HEK293T (cell line): ENCODE measurements at regions not wholly inside any gene's neighbourhood (a gene's known extent, or its start where the extent isn't known, plus 50 kb on each side); places are given as distances from the start of the nearest gene placed in this dataset.

Source experiments
- CTCF ChIA-PET: fragments of 350-600 bp; formaldehyde crosslinking; extraction: SDS; loops from one replicate; lab custom pipeline; 2021; ENCODE audit warnings: antibody characterized with exemption, inconsistent platforms; lab: Yijun Ruan, JAX
- POLR2A ChIA-PET: fragments of 350-600 bp; formaldehyde crosslinking; extraction: SDS; loops from one replicate; lab custom pipeline; 2020; ENCODE audit warnings: antibody characterized with exemption, inconsistent platforms; lab: Yijun Ruan, JAX
- DNase-seq: peaks from one replicate; pipeline ENCODE4 v3.0.0; 2012; ENCODE audit warnings: mixed read lengths; ENCODE audit errors: extremely low spot score
- ARNT ChIP-seq: fragments of 450-650 bp; IDR thresholded peaks from 2 replicates; pipeline ENCODE4 v1.6.1; 2017; ENCODE audit warnings: mild to moderate bottlenecking
- BHLHE40 ChIP-seq: fragments of 450-650 bp; IDR thresholded peaks from 2 replicates; pipeline ENCODE4 v1.6.1; 2016; ENCODE audit warnings: mild to moderate bottlenecking, moderate library complexity, borderline replicate concordance
- CTBP1 ChIP-seq: fragments of 450-650 bp; IDR thresholded peaks from 2 replicates; pipeline ENCODE4 v1.6.1; 2016; ENCODE audit warnings: borderline replicate concordance
- ELF4 ChIP-seq: fragments of 450-650 bp; IDR thresholded peaks from 2 replicates; pipeline ENCODE4 v1.6.1; 2017; ENCODE audit warnings: antibody characterized with exemption
- FOXA1 ChIP-seq: fragments of 450-650 bp; IDR thresholded peaks from 2 replicates; pipeline ENCODE4 v1.6.1; 2016; ENCODE audit warnings: mild to moderate bottlenecking
- FOXK2 ChIP-seq: fragments of 450-650 bp; IDR thresholded peaks from 2 replicates; pipeline ENCODE4 v1.6.1; 2016; ENCODE audit warnings: mild to moderate bottlenecking
- FOXM1 ChIP-seq: fragments of 450-650 bp; IDR thresholded peaks from 2 replicates; pipeline ENCODE4 v1.6.1; 2017; ENCODE audit warnings: mild to moderate bottlenecking, borderline replicate concordance
- HDGF ChIP-seq: fragments of 450-650 bp; IDR thresholded peaks from 2 replicates; pipeline ENCODE4 v1.6.1; 2017; ENCODE audit warnings: antibody characterized with exemption, borderline replicate concordance
- L3MBTL2 ChIP-seq: fragments of 450-650 bp; conservative IDR thresholded peaks from 2 replicates; pipeline ENCODE4 v1.6.1; 2016; ENCODE audit warnings: mild to moderate bottlenecking
- LEF1 ChIP-seq: fragments of 450-650 bp; IDR thresholded peaks from 2 replicates; pipeline ENCODE4 v1.6.1; 2017; ENCODE audit warnings: mild to moderate bottlenecking, borderline replicate concordance
- NFRKB ChIP-seq: fragments of 450-650 bp; IDR thresholded peaks from 2 replicates; pipeline ENCODE4 v1.6.1; 2016; ENCODE audit warnings: mild to moderate bottlenecking, moderate library complexity
- SP1 ChIP-seq: fragments of 450-650 bp; IDR thresholded peaks from 2 replicates; pipeline ENCODE4 v1.6.1; 2017
- SUZ12 ChIP-seq: fragments of 450-650 bp; IDR thresholded peaks from 2 replicates; pipeline ENCODE4 v1.6.1; 2016; ENCODE audit warnings: mild to moderate bottlenecking
- TARDBP ChIP-seq: fragments of 450-650 bp; IDR thresholded peaks from 2 replicates; pipeline ENCODE4 v1.6.1; 2016
- ZNF384 ChIP-seq: fragments of 450-650 bp; IDR thresholded peaks from 2 replicates; pipeline ENCODE4 v1.6.1; 2016
- TF ChIP-seq, protein P1 (sequence below): fragments of 450-650 bp; IDR thresholded peaks from 2 replicates; pipeline ENCODE4 v1.6.1; 2016

GRCh38 chr7:142362349-142362748 lies 104.5 kb upstream of the PRSS58 start:
- ChIA-PET CTCF (interaction anchor here (0.6 to 0.7 kb wide), 3 partner anchors 30 to 194 kb away, joined by 3 to 4 read pairs (median 3); no protein-coding TSS in a partner anchor), POLR2A (no interaction called here)
- TF ChIP-seq FOXM1 (no peak), FOXA1 (no peak), ARNT (no peak), SP1 (no peak), ZNF384 (no peak), BHLHE40 (no peak), TARDBP (no peak), CTBP1 (no peak), L3MBTL2 (no peak), LEF1 (no peak), SUZ12 (no peak), FOXK2 (no peak), ELF4 (no peak), NFRKB (no peak), HDGF (no peak)
- TF ChIP-seq, protein P1, sequence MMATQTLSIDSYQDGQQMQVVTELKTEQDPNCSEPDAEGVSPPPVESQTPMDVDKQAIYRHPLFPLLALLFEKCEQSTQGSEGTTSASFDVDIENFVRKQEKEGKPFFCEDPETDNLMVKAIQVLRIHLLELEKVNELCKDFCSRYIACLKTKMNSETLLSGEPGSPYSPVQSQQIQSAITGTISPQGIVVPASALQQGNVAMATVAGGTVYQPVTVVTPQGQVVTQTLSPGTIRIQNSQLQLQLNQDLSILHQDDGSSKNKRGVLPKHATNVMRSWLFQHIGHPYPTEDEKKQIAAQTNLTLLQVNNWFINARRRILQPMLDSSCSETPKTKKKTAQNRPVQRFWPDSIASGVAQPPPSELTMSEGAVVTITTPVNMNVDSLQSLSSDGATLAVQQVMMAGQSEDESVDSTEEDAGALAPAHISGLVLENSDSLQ, result no peak
- no peak for DNase-seq

DNA sequence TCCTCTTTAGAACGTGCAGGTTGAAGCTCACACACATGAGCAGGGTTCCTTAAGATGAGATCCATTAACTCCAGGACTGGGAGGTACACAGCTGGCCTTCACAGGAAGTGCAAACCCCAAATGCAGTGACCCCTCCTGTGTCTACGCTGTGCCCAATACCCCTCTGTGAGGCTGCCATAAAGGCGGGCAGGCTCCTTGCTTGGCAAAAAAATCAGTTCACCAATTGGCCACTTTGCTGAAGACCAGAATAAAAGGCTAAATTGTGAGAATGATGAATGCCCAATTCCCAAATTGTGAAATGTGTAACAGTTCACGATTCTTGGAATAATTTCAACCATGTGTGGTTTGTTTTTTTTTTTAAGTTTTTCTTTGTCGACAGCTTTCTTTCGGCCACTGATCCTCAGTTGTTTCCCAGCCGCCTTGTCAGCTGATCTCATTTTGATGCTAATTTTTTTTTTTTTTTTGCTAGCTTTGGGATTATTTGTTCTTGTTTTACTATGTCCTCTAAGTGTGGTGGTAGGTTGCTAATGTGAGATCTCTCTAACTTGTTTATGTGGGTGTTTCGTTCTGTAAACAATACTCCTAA lies 101.9 kb upstream of the PRSS58 start:
- no peak for DNase-seq
- TF ChIP-seq FOXM1 (no peak), FOXA1 (no peak), HDGF (no peak), NFRKB (no peak), ZNF384 (no peak), BHLHE40 (no peak), CTBP1 (no peak), ELF4 (no peak), SP1 (no peak), L3MBTL2 (no peak), FOXK2 (no peak), SUZ12 (no peak), TARDBP (no peak), LEF1 (no peak), ARNT (no peak)
- TF ChIP-seq, protein P1, result no peak
- ChIA-PET POLR2A (no interaction called here), CTCF (interaction anchor here (0.5 to 1.8 kb wide), 6 partner anchors 8 to 1345 kb away, joined by 3 to 5 read pairs (median 4); partner anchors contain the start of gene MRPS33)

DNA sequence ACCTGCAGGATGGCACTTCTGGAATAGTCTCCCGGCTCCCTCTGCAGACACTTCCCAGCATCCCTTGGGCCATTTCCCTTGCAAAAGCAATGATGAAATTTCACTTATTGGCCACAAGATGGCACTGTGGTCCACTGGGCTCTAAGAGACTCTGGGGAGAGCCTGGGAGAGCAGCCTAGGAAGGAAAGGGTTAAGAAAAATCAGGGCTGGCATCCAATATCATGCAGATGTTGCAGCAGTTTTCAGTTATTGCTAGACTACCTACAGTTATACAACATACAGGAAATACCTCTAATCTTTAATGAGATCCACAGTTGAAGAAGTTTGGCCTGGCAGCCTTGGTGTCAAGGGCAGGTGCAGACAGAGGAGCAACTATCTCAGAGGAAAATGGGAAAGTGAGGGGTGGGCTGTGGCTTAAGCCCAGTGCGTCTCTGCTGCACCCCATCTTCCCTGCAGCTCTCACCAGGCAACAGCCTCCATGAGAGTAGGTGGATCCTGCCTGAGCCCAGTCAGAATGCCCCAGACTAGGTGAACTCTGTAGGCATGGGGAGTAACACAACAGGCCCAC lies 100.2 kb upstream of the PRSS58 start:
- no peak for TF ChIP-seq FOXK2
- TF ChIP-seq, protein P1, result no peak
- no peak for TF ChIP-seq CTBP1
- no peak for TF ChIP-seq SP1
- TF ChIP-seq HDGF, result no peak
- no peak for TF ChIP-seq FOXA1
- TF ChIP-seq L3MBTL2, result no peak
- no peak for TF ChIP-seq ZNF384
- no peak for TF ChIP-seq SUZ12
- TF ChIP-seq FOXM1, result no peak
- no peak for TF ChIP-seq NFRKB
- TF ChIP-seq BHLHE40, result no peak
- TF ChIP-seq LEF1, result no peak
- TF ChIP-seq TARDBP, result no peak
- TF ChIP-seq ELF4, result no peak
- no peak for TF ChIP-seq ARNT
- DNase-seq, result peak; percentile 69
- ChIA-PET POLR2A (no interaction called here), CTCF (interaction anchor here (1.1 kb wide), 1 partner anchor 15 kb away, joined by 4 read pairs; no protein-coding TSS in a partner anchor)

DNA sequence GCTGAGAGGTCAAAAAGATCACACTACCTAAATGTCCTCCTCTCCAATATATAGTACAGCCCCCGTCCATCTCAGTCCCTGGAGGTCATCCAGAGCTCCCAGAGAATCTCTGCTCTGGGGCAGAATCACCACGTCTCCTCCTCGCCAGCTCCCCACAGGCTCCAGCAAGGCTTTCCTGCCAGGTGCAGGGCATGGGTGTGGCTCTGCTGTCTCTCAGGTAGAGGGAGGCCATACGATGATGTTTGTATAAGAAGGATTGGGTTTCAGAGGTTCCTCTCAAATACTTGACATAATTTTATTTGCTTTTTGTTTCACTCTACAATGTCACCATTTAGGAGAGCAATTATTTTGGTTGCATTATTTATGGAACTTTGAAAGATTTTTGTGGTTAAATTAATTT lies 98.3 kb upstream of the PRSS58 start:
- DNase-seq, result no peak
- TF ChIP-seq SUZ12 (no peak), TARDBP (no peak), ELF4 (no peak), ZNF384 (no peak), HDGF (no peak), FOXM1 (no peak), FOXA1 (no peak), LEF1 (no peak), CTBP1 (no peak), L3MBTL2 (no peak), NFRKB (no peak), BHLHE40 (no peak), SP1 (no peak), ARNT (no peak), FOXK2 (no peak)
- TF ChIP-seq, protein P1, result no peak
- ChIA-PET CTCF (interaction anchor here (1.0 kb wide), 1 partner anchor 24 kb away, joined by 3 read pairs; no protein-coding TSS in a partner anchor), POLR2A (no interaction called here)

DNA sequence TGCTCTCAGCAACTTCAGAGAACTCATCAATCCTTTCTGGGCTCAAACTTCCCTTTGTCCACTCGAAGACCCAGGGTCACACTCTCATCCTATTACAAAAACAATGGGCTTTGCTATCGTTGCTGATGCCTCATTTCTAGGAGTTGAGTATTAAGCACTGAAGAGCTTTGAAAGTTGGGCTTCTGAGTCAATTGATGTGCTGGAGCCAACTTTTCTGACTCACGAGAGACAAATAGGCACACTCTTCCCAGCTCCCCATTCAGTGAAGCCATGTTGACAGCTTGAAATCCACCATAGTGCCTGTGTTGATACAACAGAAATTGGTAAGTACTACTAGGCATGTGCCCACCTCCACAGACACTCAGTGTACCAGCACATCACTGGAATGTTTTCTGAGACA lies 97.5 kb upstream of the PRSS58 start:
- TF ChIP-seq HDGF (no peak), TARDBP (no peak)
- TF ChIP-seq, protein P1, result no peak
- ChIA-PET CTCF (interaction anchor here (1.2 kb wide), 1 partner anchor 17 kb away, joined by 3 read pairs; no protein-coding TSS in a partner anchor), POLR2A (no interaction called here)
- no peak for DNase-seq
